Right kidney (tissue), 1 donor: ENCODE measurements at regions not wholly inside any gene's neighbourhood (a gene's known extent, or its start where the extent isn't known, plus 50 kb on each side); places are given as distances from the start of the nearest gene placed in this dataset.
"Not testable (repeated sequence)": the region's sequence is repeated elsewhere in the genome, so short reads cannot be mapped to it uniquely, and the experiment has no call there.

Source experiments
- DNase-seq: peaks from one replicate; pipeline ENCODE4 v3.0.0-alpha.2; 2016

DNA sequence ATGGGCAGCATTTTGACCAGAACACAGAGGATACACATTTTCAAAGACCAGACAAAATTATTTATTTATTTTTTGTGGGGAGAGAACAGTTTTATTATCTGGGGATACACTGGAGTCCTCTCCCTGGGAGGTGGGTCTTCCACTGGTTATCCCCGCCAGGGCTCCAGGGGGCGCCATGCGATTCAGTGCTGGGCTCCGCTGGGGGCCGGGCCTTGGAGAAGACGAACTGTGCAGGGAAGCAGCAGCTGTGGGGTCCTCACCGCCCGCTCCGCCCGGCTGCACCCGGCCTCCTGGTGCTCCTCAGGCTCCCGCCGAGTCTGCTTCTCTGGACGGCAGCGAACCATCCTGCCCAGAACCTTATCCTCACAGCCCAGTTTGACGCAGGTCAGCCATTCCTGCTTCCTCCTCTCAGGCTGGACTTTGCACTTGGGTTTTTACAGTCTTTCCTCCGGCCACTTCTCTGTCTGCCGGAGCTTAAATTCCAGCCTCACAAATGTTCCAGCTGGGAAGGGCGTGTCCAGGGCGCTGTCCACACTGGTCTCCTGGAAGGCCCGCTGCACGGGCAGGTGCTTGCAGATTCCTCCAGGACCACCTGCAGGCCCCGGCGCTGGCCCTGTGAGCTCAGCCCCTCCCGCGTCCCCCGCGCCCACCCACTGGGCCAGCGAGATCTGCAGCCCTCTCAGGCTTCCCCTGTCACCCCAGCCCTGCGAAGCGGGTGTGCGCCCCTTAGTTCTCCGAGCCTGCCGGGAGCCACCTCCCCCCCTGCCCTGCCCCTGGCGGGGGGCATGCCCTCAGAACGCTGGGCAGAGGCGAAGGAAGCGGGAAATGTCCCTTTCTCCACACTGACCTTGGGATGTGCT lies 1830.0 kb upstream of the DEFB115 start:
- no peak for DNase-seq

DNA sequence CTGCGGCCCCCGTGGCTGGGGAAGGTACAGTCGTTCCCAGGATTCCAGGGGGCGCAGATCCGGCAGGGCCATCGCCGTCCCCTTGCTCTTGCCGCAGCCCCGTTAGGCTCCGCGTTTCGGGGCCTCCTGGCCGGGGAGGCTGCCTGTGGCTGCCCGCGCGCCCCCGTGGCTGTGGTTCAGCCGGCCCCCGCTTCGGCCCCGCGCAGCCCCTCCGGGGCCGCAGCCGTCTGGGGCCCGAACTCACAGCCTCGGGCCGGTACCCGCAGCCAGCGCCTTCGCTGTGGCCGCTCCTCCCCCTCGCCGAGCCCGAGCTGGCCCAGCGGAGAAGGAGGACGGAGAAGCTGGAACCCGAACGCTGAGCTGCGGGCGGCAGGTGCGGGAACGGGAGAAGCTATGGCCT lies 1826.9 kb upstream of the DEFB115 start:
- DNase-seq = no peak

DNA sequence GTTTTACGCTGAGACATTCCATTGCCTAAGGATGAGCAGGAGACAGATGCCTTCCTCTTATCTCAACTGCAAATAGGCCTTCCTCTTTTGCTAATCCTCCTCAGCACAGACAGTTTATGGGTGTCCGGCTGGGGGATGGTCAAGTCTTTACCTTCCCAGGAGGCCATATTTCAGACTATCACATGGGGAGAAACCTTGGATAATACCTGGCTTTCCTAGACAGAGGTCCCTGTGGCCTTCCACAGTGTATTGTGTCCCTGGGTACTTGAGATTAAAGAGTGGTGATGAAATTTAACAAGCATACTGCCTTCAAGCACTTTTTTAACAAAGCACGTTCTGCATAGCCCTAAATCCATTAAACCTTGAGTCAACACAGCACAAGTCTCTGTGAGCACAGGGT lies 1816.7 kb upstream of the DEFB115 start:
- DNase-seq = not testable (repeated sequence)

DNA sequence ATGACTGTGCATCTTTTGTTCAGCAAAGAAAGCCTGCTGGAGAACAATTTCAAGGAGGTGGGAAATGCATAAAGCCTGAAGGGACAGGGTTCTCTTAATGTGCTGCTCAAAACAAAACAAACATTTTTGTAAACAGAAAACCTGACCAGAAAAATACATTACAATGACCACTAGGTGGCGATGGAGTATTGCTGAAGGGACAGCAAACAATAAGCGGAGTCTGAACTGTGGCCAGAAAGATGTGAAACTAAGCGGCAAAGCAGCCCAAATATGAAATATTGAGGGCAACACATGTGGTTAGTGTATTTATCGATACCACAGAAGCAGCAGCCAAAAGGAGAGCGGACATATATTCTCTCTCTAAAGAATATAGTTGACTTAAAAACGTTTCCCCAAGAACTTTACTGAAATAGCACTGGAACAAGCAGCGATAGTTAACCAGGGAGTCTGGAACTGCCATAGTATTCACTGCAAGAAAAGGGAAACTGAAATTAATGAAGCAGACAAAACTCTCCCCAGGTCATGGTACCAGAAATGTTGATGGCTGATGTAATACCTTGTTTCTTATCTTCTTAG lies 1814.2 kb upstream of the DEFB115 start:
- DNase-seq = not testable (repeated sequence)

DNA sequence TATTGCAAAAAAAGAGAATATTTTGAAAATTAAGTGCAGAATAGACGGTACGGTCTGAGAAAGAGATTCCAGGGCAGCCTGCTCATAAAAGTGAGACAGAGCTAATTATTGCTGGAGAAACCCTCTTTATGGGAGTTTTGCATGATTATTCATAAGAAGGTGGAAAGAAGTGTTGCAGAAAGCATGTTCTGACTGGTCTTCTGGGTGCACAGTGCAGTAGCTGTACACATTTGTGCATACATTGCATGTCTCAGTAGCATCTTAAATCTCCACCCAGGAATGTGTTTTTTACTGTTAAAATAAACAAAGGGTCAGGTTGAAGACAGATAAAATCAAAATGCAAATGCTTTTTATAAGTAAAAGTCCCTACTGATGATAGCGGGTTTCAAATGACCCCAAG lies 1813.6 kb upstream of the DEFB115 start:
- no peak for DNase-seq

DNA sequence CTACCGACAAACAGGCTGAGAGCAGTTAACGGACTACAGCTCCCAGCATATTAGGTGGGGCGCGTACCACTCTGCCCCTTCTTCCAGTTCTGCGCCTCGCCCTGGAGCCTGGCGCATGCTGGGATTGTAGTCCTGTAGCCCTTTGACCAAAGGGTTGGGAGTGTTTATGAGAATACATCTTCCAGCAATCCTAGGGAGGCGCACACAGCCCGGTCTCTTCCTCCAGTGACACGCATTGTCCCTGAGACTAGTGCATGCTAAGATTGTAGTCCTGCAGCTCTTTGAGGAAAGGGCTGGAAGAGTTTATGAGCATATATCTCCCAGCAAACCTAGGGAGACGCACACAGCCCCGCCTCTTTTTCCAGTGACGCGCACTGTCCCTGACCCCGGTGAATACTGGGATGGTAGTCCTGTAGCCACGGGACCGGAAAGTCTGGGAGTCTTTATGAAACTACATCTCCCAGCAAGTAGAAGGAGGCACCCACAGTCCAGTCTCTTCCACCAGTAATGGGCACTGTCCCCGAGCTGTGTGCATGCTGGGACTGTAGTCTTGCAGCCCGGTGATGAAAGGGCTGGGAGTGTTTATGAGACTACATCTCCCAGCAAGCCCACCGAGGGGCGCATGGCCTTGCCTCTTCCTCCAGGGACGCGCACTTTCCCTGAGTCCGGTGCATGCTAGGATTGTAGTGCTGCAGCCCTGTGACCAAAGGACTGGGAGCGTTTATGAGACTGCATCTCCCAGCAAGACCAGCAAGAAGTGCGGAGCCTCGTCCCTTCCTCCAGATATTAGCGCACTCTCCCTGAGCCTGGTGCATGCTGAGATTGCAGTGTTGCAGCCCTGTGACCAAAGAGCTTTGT lies 1812.2 kb upstream of the DEFB115 start:
- DNase-seq = peak; percentile 6

DNA sequence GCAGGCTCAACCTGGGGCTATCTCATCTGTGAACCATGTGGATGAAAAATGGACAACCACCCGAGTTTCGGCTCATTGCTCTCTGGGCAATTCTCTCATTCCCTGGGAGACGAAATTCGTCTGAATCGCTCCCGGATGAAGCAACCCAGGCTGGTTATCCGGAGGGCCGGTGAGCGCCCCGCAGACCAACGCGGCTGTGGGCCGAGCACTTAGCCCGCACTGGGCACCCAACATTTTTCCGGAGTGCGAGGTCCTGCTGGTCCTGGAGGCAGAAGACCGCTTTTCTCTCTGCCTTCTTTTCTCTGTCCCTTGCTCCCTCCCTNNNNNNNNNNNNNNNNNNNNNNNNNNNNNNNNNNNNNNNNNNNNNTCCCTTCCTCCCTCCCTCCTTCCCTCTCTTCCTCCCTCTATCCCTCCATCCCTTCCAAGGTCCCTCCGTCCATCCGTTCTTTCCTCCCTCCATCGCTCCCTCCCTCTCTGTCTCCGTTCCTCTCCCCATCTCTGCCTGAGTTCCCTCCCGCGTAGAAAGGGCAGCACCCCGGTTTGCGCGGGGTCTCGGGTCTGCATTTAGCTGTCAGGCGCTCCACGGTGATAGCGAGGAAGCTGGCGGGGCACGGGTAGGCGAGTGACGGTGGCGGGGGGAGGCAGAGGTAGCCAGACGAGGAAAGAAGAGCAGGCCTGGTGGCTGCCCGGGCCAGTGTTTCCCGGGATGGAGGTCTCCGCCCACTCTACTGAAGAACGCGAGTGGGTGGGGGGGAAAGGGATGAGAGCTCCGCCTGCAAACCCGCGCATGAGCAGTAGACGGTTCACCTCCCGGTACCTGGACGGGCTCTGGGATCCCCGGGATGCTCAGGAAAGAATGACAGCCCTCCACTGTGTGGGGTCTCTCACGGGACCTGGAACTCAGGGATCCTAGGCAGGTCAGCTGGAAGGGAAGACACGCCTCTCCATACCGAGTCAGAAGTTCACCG lies 1809.7 kb upstream of the DEFB115 start:
- DNase-seq = not testable (repeated sequence)

DNA sequence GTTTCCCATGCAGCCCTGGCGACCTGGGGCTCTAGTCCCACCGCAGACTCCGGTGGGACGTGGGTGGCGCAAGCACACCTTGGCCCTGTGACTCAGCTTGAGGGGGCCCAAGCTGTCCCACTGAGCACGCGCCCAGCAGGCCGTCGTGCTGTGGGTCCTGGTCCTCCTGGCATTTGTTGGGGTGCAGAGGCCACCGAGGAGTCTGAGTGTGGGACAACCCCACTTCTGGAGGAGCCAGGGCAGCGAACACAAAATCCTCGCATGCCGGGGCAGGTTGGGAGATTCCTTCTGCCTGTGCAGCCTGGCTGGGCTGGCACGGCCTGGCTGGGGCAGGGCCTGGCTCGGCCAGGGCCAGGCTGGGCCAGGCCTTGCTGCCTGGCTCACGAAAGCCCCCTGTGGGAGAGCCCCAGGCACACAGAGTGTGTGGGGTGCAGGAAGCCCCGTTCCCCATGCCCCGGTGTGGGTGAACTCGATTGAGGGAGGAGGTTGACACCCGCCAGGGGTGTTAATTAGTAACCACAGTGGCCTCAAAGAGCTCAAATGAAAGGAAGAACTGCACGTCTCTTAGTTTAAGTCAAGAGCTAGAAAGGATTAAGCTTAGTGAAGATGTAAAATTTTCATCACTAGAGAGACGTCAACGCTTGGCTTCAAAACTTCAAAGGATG lies 1808.5 kb upstream of the DEFB115 start:
- no peak for DNase-seq

DNA sequence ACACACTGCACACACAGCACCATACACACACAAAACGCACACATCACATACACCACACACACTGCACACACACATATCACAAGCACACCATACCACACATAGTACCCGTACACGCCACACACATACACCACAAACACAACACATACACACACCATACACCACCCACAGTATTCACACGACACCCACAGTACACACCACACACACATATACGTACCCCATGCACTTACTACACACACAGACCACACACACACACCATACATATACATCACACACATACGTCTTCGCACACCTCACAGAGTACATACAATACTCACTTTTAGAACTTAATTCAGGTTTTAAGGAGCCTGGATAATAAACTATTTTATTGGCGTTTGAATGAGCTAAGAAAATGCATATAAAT lies 1805.3 kb upstream of the DEFB115 start:
- no peak for DNase-seq

DNA sequence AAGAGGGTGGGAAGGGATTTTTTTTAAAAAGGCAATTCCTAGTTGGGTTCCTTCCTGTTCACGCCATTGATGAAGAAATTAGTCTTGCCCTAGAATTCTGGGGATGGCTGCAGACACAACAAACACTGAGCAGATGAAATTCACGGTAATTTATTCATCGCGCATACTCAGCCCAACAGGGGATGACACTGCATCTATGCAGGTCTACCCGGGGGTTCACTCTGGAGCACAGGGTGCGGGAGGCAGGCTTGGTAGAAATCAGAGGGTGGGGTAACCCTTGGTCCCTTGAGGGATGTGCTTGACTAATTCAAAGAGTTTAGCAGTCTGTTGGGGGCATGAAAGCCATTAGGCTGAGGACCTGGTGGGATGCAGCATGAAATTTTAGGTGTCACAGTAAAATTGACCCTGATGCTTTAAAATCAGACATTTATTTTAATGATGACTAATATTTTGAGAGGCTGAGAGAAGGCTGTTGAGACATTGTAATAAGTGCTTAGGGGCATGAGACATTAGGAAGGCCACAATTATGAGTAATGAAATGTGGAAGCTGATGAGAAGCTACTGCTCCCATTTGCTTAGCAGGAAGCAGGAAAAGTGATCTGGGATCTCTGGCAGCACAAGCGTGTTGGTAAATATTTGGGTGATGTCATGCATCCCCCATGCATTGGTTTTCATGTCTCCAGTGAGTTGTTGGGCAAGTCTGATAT lies 1800.3 kb upstream of the DEFB115 start:
- not testable (repeated sequence) for DNase-seq

DNA sequence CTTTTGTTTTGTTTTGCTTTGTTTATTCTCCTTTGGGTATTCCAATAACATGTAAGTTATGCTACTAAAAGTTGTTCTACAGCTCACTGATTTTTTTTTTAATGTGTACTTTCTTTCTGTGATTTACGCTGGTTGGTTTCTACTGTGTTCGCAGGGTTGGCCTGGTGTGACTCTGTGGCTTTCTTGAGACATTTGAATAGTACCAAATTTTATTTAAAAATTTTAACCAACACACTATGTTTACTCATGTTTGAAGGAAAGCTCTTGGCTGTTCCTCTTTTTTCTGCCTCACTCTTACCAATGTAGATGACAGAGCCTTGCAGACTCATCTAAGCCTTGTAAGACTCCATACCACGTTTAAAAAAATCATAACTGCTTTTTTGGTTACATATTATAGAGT lies 1784.9 kb upstream of the DEFB115 start:
- DNase-seq = no peak

DNA sequence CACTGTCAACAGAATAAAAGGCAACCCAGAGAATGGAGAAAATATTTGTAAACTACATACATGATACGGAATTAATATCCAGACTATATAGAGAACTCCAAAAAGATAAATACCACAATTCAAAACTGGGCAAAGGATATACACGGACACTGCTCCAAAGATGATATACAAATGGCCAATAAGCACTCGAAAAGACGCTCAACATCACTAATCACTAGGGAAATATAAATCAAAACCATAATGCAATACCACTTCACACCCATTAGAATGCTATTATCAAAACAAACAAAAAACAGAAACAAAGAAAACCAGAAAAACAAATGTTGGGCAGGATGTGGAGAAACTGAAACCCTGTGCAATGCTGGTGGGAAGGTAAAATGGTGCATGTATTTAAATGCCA lies 1764.6 kb upstream of the DEFB115 start:
- not testable (repeated sequence) for DNase-seq

DNA sequence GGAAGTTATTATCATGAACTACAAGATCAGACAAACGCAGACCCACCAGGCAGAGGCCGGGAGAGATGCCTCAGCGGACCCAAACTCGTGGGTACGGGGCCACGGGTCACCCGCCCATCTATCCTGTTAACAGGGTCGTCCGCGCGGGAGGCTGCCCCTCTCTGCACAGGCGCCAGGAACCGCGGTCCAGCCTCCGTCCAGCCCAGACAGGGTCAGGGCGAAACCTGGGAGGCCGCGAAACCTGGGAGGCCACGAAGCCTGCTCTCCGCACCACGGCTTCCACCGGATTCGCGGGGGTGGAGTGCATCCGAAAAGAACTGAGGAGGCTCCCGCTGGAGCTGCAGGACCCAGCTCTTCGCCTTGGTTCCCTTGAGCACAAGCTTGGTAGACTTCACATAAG lies 1760.7 kb upstream of the DEFB115 start:
- DNase-seq = not testable (repeated sequence)

DNA sequence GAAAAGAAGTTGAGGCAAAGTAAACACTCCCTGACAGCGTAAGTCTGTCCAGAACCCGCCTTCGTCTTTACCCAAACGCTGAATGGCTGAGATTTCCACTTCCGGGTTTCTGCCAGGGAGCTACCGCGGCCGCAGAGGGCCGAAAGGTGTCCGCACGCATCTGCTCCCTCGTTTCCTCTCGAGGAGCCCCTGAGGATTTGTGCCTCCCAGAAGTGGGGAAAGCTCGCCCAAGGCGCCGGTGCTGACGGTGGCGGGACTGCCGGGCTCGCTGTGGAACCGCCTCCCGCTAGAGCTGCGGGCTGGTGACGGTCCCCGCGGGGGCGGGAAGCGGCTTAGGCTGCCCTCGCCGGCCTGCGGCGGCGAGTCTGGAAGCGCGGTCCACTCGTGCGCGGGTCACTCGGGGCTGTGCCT lies 1760.2 kb upstream of the DEFB115 start:
- no peak for DNase-seq

DNA sequence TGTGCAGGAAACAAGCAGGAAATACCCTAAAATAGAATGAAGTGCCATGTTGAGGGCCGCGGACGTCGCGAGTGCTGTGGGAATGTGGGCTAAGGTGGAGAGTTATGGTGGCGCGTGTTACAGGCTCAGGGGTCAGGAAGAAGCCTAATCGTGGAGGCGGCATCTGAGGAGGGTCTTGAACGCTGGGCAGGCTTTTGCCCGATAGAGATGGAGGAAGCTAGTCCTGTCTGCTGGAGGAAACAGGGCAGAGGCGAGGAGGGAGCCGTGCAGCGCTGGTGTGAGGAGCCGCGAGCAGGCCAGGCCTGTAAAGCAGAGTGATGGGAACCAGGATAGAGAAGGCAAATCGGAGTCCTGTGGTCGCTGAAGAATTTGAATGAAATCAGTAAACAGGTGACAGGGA lies 1759.8 kb upstream of the DEFB115 start:
- DNase-seq = not testable (repeated sequence)

DNA sequence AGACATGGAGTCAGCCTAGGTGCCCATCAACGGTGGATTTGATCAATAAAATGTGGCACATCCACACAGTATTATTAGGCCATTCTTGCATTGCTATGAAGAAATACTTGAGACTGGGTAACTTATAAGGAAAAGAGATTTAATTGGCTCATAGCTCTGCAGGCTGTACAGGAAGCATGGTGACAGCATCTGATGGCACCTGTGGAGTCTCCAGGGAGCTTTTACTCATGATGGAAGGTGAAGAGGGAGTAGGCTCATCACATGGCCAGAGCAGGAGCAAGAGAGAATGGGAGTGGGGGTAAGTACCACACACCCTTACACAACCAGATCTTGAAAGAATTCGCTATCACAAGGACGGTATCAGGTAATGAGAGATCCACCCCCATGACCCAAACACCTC lies 1756.7 kb upstream of the DEFB115 start:
- DNase-seq = not testable (repeated sequence)

DNA sequence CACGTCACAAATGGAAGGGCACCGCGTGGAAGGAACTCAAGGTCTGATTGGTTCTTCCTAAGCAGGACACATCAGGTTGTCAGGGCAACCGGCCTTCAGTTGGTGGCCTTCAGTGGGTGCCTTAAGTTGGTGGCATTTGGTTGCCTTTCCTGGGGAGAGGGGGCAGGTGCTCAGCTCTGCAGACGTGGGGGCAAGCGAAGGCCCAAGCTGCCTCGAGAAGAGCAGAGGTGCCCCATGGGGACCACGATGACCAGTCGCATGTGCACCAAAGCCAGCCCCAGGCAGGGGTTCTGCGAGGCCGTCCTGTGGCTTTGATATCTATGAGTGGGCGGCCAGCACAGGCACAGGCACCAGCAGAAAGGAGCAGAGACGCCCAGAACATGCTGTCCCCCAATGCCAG lies 1742.8 kb upstream of the DEFB115 start:
- not testable (repeated sequence) for DNase-seq

DNA sequence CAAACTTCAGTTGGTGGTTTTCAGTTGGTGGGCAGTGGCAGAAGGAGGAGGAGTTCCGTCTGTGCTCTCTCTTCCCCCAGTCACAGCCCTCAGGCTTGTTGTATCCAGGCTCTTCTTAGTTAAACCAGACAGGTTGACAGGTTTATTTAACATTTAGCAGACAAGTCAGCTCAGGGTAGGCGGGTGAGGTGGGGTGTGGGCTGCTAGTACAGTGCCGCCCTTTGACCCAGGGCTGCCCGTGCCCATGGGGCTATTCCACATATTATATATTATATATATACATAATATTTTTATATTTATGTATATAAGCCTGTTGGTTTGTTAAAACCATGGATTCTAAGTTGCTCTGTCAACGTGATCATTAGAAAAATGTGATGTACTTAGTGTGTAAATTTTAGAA lies 1740.6 kb upstream of the DEFB115 start:
- not testable (repeated sequence) for DNase-seq

DNA sequence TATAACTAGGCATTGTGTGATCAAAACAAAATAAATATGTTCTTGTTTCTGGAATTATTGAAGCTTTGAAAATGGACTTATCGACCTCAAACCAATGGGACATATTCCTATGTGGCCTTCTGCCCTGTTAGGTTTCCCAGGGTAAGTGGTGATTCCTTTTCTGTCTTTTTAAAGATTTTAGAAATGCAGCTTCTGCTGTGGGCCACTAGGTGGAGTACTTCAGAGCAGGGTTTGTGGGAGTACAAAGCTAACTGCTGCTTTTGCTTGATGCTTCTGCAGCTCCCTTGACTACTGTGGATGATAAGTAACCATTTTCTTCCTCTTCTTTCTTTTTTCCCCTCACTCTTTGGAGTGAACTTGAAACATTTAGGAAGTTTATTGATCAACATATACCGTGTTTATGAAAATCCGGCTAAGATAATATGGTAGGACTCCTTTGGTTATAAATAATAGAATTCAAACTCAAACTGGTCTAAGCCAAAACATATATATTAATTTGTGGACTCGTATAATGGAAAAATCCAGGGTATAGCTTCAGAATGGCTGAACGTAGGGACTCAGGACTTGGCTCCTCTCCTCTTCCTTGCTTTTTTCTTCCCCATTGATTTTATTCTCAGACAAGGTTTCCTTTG lies 1737.7 kb upstream of the DEFB115 start:
- not testable (repeated sequence) for DNase-seq

DNA sequence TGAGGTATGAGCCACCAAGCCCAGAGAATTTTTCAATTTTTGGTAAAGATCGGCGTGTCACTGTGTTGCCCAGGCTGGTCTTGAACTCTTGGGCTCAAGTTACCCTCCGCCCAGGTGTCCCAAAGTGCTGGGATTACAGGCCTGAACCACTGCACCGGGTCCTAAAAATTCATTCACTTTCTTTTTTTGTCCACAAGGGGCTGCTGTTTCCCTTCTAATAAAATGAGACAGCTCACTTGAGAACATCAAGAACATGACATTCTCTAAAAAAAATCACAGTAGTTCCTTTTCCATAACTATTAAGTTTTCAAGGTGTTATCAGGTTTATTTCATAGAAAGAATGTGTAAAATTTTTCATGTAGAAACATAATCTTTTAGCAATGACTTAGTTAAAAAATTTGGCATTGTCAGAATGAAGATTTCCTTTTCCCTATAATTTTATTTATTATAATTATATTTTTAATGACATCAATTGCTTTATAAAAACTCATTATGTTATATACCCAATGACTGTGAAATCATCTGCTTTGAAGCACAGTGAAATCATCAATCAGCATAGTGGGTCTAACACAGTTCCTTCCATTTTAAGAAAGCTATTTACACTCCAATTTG lies 1723.8 kb upstream of the DEFB115 start:
- DNase-seq = not testable (repeated sequence)
